ENCODE measurements at regions not wholly inside any gene's neighbourhood (a gene's known extent, or its start where the extent isn't known, plus 50 kb on each side); places are given as distances from the start of the nearest gene placed in this dataset.

- no peak for TF ChIP-seq CTCF (conservative IDR thresholded peaks at IDR 0.05)
- no peak for TF ChIP-seq ZFX (IDR thresholded peaks at IDR 0.05)
Observed at GRCh38 chr5:88404405-88404804, 135.8 kb upstream of the TMEM161B start.
